GM21723 (cell line): ENCODE measurements at regions not wholly inside any gene's neighbourhood (a gene's known extent, or its start where the extent isn't known, plus 50 kb on each side); places are given as distances from the start of the nearest gene placed in this dataset.

Experiments
- ATAC-seq: cut with Tn5 transposase; IDR thresholded peaks from one replicate; pipeline ENCODE4 v1.9.1; 2021; ENCODE audit warnings: mild to moderate bottlenecking, moderate library complexity; ENCODE audit not compliant: unreplicated experiment

DNA sequence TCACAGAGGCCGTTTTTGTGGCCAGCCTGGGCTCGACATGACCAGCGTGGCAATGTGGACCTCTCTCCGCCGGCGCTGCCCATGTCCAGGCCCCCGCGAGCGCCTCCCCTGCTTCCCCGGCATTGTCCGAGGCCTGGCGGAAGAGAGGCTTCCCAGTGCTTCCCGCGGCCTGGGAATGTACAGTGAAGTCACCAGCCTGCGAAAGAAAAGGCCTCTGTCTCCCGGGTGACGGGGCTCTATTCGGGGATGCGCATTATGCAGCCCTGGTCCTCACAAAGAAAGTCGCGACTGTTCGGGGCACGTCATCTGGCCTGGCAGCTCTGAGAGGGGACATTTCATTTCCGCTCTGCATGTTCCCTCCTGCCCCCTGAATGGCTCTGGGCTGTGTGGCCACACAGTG, 109.2 kb upstream of the AGAP1 start:
- ATAC-seq = no peak

DNA sequence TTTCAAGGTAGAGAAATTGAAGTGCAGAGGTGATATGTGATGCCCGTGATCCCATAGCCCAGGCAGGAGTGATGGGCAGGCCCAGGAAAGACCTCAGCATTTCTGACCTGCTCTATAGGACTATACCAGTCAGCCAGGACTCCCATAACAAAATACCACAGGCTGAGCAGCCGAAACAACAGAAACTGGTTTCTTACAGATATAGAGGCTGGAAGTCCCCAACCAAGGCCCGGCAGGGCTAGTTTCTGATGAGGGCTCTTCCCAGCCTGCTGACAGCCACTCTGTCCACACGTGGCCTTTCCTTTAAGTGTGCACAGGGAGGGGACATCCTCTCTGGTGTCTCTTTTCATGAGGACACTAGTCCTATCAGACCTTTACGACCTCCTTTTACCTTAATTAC, 104.2 kb upstream of the AGAP1 start:
- ATAC-seq = no peak

DNA sequence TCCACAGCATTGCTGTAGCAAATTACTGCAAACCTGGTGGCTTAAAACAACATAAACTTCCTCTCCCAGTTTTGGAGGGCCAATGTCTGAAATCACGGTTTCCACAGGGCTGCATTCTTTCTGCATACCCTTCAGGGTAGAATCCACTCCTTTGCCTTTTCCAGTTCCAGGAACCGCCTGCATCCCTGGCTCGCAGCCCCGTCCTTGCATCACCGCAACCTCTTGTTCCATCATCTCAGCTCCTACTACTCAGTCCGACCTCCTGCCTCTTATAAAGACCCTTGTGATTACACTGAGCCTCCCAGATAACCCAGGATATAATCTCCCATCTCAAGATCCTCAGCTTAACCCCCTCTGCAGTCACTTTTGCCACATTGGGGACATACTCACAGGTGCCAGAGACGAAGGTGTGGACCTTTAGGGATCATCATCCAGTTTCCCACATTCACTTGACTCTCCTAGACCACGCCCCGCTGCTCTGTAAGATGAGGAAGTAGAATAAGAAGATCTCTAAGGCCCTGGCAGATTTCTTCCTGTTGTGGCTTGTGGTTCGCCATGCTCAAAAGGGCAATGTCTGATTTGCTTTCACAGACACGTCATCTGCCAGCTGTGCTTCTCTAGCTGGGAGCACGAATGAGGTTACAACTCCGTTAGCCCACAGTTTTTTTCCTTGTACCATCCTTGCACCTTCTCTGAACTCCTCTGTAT, 103.6 kb upstream of the AGAP1 start:
- peak; percentile 80 for ATAC-seq

DNA sequence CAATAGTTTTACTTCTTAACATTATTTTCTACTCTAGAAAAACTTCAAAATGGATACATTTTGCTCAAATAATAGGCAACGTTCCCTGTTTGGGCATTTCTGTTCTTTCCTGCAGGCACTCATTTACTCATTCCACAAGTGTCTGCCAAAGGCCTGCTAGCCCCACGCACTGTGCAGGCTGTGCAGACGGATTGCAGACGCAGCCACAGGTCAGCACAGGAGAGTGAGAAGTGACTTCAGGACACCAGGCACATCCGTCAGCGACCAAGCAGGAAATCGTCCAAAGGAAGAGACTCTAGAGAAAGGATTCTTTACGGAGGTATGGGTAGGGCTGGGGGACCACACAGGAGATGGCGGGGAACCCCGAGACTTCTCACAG, 103.0 kb upstream of the AGAP1 start:
- ATAC-seq = no peak

DNA sequence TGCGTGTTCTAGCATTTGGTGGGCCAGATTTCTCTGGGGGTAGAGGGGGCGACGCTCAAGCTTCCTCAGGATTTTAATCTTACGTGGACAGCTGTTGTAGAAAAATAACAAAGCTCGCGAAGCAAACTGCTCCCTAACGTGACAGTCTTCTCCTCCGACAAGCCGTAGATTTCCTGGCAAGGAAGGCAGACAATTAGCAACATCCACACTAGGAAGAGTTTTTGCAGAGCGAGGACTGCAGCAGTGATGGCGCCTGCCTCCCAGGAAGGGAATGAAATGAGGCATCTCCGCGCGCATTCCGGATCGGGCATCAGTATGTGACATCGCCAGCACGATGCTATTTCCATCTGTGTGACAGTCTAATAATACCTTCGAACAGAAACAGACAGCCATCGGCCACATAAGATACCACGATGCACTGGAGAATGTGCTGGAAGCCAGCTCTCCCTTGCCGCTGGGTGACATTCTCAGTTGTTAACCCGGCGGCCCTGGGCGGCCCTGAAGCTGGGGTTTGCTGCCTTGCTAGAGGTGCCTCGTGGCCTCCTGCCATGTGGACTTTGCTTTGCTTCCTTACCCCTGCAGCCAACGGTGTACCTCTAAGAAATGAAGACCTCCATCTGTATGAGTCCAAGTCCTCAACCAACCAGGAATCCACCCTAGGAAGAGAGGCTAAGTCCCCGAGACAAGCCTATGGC, 101.8 kb upstream of the AGAP1 start:
- no peak for ATAC-seq

DNA sequence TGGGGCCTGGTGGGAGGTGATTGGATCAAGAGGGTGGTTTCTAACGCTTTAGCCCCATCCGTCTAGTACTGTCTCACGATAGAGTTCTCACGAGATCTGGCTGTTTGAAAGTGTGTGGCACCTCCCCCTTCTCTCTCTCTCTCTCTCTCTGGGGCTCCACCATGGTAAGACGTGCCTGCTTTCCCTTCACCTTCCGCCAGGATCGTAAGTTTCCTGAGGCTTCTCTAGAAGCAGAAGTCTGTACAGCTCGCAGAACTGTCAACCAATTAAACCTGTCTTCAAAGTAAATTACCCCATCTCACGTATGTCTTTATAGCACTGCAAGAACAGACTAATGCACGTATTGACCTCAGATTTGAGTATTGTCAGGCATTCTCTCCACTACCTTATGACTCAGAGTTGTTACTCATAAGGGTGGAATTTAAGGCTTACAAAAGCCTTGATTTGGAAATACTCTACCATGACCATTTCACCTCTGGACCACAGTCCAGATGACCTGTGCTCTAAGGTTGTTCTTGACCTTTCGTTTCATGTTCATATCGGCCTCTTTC, 99.5 kb upstream of the AGAP1 start:
- ATAC-seq = no peak

DNA sequence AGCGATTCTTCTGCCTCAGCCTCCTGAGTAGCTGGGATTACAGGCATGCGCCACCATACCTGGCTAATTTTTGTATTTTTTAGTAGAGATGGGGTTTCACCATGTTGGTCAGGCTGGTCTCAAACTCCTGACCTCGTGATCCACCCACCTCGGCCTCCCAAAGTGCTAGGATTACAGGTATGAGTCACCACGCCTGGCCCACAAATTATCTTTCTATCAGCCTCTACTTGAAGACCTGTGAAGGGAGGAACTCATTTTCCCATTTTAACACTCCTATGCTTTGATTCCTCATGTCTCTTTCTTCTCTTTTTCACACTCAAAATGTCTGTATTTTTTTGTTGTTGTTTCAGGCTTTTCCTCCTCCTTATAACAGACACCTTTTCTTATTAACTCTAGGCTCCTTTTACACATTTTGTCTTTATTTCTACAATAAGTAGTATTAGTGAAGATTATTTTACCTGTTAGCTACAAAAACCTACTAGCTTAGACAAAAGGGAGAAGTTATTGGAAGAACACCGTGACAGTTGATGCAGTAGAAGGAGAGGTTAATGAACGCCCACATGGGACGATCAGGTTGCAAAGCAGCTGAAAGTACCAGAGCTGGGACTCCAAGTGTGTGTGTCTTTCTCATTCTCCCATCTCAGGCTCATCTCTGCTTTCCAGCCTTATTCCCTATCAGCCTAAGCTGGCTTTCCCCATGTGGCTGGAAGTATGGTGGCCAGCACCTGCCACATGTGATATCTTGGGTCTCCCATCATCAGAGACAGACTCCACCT, 97.6 kb upstream of the AGAP1 start:
- no peak for ATAC-seq

DNA sequence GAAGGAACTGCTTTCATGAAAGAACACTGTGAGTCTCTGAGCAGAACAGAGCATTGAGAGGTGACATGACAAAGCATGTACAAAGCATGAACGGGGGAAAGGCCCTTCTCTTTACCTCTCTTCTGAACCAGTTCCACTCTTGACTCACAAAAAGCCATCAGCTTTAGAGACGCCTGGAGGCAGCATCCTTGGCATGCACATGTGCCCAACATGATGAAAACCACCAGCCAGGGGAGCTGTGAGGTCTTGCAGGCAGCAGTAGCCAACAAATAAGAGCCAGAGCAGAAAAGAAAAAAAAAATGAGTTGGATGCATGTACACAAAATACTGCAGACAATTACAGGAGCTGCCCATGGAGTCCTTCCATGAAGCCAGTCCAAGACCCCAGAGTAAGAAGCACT, 95.5 kb upstream of the AGAP1 start:
- no peak for ATAC-seq

DNA sequence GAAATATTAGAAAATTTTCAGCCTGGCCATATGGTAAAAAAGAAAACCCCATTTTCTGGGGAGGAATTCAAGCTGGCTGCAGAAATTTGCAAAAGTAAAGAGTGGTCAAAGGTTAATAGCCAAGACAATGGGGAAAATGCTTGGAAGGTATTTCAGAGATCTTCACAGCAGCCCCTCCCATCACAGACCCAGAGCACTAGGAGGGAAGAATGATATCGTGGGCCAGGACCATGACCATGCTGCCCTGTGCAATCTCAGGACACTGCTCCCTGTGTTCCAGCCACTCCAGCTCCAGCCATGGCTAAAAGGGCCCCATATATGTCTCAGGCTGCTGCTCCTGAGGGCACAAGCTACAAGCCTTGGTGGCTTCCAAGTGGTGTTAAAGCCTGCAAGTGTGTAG, 93.9 kb upstream of the AGAP1 start:
- no peak for ATAC-seq

DNA sequence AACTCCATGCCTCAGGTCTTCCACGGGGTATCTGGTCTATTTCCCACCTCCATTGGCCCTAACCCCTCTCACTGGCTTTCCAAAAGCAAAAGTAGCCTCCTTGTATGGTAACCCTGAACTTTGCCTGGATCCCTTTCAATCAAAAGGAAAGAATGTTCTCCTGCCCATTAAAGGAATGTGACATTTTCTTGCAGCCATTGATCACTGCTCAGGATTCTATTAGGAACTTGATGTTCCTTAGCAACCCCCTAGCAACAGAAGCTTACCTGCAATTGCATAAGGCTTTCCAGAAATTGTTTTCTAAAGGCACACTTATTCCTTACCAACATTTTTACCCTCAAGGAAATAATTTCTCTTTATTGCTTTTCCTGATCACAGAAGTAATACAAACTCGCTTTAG, 91.4 kb upstream of the AGAP1 start:
- no peak for ATAC-seq

DNA sequence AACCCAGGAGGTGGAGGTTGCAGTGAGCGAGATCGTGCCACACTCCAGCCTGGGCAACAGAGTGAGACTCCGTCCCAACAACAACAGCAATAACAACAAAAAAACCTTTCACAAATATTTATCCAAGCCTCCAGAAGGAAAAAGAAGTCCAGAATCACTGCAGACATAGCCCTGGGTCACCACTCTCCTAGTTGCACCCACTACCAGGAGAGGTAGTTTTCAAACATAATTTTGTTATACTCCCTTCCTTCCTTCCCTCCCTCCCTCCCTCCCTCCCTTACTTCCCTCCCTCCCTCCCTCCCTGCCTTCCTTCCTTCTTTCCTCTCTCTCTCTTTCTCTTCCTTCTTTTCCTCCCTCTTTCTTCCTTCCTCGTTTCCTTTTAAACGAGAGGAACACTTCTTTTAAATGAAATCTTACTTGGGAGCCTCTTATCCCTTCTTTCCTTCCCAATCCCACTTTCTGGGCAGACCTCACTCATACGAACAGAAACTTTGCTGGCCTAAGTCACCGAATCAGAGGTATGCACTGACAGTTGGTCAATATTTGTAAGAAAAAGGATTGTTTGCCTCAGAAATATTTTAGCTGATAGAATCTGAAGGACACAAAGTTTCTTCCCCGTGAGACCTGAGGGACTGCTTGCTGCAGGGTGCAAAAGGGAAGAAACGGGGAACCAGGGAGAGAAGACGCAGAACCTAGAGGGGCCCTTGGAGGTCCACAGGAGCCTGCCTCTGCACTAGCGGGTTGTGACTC, 88.1 kb upstream of the AGAP1 start:
- ATAC-seq = no peak

DNA sequence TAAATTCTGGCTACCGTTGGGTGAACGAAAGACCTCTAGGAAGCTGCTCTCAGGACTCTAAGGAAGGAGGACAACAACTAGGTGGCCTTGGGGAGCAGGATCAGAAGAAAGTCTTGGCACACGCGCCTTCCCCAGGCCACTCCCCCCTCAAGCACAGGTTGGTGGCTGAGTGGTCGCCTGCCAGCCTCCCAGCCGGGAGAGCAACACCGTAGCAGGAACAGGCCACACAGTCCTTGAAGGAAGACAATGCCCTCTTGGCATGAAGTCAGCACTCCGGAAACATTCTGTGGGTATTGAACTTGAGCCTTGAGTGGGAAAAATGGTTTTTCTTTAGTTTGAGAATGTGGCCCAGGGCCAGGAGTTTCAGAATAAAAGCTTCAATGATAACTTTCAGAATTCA, 87.4 kb upstream of the AGAP1 start:
- no peak for ATAC-seq

DNA sequence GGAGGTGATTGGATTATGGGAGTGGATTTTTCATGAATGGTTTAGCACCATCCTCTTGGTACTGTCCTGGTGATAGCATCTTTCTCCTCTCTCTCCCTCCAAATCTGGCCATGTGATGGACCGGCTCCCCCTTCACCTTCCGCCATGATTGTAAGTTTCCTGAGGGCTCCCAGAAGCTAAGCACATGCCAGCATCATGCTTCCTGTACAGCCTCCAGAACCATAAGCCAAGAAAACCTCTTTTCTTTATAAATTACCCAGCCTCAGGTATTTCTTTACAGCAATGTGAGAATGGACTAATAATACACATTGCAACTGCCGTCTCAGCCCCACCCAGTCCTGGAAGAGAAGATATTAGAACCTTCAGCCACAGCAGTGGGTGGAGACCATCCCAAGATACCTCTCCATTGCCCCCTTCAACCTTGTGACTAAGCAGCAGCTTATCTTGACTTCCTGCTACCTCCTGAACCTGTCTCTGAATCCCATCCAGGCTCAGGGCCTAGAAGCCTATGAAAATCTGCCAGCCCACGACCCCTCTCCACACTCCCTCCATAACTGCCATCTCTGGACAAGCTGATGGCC, 81.8 kb upstream of the AGAP1 start:
- ATAC-seq = no peak

DNA sequence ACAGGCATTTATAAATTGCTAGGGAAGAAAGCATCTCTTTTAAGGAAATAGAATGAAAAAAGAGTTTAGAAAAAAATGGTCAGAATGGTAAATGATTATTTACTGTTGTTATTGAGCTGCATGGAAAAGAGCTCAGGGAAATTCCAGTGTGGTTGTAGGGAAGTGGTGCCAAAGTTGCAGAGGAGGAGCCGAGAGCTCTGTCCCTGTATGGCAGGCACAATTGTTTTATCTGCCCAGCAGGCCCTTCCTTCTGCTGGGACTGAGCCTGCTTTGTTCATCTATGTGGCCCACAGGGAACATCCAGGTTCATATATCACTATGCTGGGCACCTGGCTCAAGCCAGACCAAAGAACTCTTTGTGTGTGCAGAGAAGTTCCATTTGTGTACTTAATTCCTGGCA, 80.8 kb upstream of the AGAP1 start:
- no peak for ATAC-seq

DNA sequence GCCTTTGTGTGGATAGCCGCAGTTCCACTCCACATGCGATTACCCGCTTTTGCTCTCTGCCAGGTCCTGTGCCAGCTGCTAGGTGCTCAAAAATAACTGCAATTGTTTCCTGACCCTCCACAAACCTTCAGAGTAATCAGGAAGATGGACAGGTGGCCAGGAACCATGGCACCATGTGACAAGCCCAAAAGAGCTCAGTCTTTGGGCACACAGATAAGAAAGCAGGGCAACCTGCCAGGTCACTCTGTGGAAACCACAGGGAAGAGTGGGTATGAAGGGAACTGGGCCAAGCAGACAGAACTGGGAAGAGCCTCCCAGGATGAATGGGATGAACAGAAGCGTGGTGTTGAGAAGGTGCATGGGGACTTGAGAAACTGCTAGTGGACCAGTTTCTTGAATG, 79.4 kb upstream of the AGAP1 start:
- no peak for ATAC-seq

DNA sequence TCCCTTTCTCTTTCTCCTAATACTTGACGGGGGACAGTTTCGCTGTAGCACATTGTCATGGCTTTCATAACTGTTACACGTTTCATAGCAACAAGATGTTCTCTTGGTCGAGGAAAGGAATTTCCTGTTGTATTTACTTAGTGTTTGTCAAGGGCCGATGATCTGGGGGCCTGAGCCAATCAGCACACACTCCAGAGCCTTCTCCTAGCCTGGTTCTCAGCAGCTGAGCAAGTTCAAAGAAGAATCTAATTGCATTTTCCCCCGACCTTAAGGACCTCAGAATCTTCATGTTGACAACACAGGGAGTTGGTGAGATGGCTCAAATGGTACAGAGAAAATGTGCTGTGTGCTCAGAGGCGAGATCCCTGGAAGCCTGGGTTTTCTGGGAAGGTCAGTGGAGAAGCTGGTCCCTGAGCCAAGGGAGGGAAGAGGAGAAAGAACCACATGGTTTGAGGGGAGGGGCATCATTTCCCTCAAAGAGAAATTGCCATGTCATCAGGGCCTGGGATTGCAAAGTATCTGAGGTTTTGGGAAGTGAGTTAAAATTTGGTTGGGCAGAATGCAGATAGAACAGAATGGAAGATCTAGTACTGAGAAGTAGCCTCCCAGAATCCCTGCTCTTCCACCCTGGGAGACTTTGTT, 76.9 kb upstream of the AGAP1 start:
- ATAC-seq = no peak

DNA sequence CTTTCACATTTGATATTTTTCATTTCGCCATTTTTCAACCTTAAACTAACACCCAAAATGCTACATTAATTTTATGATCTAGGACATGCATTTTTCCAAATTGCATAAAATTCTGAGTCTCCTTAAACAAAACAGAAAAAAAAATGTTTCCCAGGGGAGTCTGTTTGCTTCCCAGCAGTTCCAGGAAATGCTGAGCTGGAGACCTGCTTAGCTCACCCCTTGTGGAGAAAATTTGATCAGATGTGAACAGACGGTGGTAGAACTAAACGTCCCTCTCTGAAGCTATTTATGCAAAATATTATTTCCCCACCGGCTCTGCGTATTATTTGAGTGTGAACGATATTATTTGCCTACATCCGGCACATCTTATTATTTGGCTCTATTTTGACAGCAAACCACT, 74.9 kb upstream of the AGAP1 start:
- no peak for ATAC-seq

DNA sequence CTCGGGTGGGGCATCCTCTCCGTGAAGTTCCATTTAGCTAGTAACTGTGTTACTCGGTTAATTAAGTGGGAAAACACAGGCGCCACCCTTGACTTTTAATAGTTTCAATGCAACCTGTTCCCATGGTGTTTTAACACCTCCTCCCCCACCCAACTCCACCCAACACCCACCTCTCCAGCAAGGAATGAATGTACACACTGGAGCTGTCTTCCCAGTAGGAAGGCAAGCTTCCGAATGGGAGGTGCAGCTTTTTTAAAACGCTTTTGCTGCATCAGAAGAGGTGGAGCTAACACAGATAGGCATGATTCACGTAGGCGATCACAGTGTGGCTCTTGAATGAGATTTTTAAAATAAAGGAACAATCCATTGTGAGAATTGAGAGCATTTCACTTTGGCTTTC, 73.8 kb upstream of the AGAP1 start:
- no peak for ATAC-seq

DNA sequence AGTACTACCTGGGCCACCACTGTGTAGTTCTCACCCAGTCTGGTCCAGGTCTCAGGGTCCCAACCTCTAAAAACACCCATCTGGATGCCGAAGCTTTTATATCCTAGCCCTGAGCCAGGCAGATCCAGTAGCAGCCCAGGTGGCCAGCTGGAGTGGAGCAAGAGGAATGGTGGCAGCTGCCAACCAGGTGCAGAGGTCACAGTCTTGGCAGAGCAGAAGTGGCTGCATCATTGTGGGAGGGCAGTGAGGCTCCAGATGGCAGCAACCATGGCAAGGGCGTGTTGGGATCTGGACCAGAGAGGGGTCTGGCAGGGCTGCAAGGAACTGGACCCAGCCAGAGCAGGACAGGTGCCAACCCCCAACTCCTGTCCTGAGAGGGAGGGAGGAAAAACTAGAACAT, 72.2 kb upstream of the AGAP1 start:
- ATAC-seq = no peak

DNA sequence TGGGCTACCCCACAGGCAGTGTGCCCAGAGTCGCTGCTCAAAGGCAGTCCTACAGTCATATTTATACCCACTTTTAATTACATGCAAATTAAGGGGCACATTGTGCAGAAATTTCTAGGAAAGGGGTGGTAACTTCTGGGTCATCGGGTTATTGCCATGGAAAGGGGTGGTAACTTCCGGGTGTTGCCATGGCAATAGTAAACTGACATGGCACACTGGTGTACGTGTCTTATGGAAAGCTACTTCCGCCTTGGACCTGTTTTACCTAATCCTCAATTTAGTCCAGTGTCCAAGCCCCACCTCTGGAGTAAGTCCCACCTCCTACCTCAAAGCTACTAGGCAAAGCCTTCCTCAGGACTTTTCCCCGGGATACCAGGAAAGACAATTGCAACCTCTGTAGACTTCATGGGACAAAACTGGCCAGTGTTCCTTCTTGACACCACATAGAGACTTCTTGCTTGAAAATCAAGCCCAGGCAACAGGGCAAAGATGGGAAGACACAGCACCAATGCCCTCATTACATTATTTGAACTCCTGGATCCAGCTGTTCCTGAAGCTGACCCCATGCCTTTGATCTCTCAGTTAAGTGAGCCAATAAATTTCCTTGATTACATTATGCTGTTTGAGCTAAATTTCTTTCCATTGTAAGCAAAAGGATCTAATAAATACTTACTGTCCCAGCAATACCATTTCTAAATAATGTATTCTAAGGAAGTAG, 63.3 kb upstream of the AGAP1 start:
- ATAC-seq = no peak
